ENCODE measurements at regions not wholly inside any gene's neighbourhood (a gene's known extent, or its start where the extent isn't known, plus 50 kb on each side); places are given as distances from the start of the nearest gene placed in this dataset.

DNA sequence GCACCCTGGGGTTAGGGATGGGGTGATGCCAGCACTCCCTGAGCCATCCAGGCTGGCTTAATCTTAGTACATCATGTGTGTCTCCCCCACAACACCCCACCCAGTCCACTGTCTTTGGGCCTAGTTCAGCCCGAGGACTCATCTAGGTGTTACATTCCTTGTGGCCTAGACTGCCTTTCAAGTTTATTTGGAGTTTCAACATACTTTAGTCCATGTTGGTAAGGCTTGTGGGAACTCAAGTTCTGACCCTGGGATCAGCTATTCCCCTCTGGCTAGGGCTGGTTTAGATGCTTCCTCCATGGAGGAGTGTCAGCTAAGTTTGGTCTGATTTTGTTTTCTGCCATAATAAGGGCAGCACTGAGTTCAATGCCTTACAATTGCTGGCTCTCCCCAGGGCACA is 302.4 kb downstream of the SMARCA2 start:
- TF ChIP-seq, protein P1, sequence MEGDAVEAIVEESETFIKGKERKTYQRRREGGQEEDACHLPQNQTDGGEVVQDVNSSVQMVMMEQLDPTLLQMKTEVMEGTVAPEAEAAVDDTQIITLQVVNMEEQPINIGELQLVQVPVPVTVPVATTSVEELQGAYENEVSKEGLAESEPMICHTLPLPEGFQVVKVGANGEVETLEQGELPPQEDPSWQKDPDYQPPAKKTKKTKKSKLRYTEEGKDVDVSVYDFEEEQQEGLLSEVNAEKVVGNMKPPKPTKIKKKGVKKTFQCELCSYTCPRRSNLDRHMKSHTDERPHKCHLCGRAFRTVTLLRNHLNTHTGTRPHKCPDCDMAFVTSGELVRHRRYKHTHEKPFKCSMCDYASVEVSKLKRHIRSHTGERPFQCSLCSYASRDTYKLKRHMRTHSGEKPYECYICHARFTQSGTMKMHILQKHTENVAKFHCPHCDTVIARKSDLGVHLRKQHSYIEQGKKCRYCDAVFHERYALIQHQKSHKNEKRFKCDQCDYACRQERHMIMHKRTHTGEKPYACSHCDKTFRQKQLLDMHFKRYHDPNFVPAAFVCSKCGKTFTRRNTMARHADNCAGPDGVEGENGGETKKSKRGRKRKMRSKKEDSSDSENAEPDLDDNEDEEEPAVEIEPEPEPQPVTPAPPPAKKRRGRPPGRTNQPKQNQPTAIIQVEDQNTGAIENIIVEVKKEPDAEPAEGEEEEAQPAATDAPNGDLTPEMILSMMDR (IDR thresholded peaks at IDR 0.05; ENCODE audit: insufficient read depth, low read depth, low read length), result no peak
- no peak for TF ChIP-seq EZH2 (IDR thresholded peaks at IDR 0.05; ENCODE audit: insufficient read depth, low read length)

Data from astrocyte (in vitro differentiated cells and primary cell).